DMS153 treated with DMSO at 0.1 percent for 48 hours (cell line): ENCODE measurements at regions not wholly inside any gene's neighbourhood (a gene's known extent, or its start where the extent isn't known, plus 50 kb on each side); places are given as distances from the start of the nearest gene placed in this dataset.

ENCODE experiments used
- DNase-seq: peaks from one replicate; lab custom pipeline; 2025; ENCODE audit not compliant: unreplicated experiment; lab: John Stamatoyannopoulos, UW

DNA sequence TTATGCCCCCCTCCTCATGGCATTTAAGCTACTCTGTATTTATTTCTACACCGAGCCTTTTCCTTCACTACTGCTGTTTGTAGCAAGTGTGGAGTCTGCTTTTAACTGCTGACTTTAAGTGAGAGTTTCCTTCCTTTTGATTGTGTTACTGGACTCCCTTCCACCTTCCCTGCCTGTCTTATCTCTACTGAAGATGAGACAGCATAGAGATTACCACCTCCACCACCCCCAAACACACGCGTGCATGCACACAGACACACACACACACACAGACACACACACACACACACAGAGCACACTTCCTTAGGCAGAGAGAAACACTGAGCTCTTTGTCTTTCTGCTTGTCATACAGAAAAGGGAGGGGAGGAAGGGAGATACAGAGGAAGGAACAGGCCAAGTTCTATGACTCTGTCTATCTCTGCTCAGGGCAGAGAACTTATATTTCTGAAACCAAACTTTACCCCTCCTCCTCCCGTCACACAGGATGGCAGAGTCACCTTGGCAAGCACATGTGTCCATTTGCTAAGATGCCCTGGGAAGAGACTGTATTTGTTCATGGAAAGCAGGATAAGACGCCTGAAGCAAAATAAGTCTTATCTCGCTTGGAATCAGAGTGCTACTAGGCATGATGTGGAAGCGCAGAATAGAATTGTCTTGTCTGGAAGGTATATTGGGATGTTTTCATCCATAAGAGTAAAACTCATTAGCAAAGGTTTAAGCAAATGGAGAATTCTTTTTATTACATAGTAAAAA lies 81.8 kb upstream of the CAV2 start:
- DNase-seq, result no peak

DNA sequence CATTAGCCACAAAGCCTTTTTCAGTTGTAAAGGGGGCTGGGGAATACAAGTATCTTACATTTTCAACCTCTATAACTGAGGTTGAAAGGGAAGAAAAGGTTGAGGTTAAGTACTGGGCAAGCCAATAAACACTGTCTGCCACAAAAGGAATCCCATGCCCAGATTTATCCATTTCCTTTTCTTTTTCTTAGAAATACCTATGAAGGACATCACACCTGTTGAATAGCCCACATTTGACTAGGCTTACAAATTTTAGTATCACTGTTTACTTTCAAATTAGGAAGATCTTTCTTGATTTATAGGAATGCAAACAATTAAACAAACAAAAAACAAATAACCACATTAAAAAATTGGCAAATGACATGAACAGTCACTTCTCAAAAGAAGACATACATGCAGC lies 81.0 kb upstream of the CAV2 start:
- DNase-seq, result no peak

DNA sequence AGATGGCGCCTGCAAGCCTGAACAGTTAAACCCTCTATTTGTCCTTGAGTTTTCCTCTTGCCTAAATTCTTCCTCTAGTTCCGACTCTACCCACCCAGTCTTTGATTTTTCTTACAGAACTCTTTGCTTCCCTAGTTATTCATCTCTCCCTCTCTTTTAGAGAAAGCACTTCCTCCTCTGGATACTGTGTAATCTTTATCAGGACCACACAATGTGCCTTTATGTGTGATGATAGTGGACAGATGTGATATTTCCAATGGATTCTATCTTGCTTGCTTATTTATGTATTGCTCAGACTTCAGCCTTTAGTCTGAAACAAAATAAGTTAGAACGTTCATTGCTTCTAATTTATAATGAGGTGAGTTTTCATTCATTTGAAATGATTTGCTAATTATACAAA lies 79.5 kb upstream of the CAV2 start:
- no peak for DNase-seq

DNA sequence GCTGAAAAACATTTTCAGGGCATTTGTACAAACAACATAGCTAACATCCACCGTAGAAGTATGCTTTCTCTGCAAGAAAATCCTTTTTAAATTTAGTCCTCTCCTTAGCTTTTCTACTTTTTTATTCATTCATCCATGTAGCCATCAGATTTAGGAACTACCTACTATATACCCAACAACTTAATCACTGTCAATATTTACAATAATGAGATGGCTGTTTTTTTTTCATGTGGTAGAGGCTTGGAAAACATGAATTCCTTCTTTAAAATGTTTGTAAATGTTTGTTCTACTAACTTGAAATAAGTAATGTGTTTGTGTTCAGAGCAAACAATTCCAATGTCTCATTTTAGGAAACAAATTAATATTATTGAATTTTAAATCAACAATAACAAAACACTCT lies 78.2 kb upstream of the CAV2 start:
- DNase-seq, result no peak

DNA sequence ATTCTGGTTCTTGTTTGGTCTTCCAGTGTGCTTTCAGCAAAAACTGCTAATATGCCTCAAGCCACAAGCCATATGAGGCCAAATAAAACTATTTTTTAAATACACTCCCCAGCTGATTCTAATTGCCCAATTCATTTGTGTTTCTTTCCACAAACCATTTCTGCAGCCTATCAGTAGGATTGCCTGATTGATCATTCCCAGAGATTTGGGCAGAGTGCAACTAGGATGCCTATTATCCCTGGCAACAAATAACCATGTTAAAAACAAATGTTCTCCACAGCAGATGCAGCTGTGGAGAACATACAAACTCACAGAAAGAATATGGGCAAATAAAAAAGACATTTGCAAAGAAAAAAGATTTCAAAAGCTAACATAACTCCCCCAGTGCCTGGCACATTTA lies 76.9 kb upstream of the CAV2 start:
- no peak for DNase-seq

DNA sequence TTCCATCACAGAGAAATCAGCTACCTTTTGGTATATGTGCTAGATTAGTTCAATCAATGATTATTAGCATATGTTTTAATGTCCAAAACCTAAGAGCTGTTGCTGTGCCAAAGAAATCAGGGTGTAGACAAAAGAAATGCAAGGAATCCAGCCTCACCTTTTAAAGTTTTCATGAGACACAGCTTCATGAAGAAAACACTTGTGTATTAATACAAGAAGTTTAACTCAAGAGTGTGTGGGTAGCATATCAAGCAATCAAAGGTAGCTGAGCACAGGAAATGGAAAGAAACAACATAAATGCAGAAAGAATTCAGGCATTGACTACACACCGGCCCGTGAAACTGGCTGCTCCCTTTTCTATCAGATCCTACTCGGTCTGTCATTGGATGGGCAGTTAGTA lies 76.0 kb upstream of the CAV2 start:
- no peak for DNase-seq

DNA sequence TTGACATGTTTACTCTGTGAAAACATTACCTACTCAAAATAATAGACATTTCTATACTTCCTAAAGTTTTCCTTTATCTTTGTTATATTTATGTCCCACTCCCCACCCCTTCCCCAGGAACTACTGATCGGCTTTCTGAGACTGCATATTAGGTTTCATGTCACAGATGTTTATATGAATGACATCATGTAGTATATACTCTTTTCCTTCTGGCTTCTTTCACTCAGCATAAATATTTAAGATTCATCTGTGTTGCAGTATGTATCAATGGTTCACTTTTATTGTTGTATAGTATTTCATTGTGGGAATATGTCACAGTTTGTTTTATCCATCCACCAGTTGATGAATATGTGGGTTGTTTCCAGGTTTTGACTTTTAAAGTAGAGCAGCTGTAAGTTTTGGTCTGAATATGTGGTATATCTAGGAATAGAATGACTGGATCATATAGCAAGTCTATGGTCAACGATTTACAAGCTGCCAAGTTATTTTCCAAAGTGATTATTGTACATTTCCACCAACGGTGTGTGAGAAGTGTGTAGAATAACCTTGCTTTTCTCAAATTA lies 73.8 kb upstream of the CAV2 start:
- DNase-seq, result no peak

DNA sequence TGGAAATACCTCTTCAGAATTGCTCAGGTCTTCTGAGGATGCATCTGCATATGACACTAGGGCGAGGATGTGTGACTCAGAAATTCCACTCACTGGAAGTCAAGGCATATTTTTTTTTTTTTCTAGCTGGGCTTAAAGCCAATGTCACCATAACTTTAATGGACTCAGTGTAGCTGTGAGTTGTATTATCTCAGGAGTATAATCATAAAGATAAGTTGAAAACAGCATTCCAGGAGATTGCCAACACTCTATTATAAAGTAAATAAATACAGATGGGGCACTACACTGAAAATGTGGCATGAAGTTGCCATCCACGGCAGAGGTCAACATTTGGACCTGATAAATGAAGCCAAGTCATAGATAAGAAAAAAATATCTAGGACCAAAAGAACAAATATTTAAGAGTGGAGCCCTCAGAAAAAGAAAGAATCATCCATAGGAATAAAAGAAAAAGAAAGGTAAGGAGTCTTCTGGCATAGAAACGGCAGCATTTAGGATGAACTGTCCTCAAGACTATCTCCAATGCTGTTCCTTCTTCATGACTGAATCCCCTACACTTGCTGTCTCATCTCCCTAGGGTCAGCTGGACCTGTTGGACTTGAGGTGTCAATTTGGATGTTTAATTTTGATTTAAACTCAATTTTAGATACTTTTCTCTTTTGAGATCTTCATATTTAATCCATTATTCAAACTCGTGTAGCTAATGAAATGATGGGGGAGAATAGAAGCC lies 72.9 kb upstream of the CAV2 start:
- DNase-seq, result no peak

DNA sequence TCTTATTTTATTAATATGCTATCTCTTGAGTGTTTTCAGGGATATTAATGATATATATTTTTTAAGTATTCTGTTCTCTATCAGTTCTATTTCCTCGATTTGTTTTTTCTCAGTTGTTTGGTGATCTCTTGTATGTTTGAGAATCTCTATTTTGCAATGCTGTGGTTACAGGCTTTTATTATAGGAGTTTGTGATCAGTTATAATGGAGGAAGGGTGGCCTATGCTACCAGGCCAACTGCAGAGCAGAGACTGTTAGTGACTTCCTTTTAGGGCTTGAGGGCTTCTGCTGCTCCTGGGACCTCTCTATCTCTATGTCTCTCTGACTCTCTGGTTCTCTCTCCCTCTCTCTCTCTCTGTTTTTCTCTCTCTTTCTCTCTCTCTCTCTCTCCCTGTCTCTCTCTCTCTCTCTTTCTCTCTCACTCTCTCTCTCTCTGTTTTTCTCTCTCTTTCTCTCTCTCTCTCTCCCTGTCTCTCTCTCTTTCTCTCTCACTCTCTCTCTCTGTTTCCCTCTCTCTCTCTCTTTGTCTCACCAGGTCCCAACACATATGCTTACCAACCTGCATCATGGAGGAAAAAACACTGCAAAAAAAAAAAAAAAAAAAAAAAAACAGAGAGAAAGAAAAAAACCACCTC lies 69.4 kb upstream of the CAV2 start:
- DNase-seq, result no peak

DNA sequence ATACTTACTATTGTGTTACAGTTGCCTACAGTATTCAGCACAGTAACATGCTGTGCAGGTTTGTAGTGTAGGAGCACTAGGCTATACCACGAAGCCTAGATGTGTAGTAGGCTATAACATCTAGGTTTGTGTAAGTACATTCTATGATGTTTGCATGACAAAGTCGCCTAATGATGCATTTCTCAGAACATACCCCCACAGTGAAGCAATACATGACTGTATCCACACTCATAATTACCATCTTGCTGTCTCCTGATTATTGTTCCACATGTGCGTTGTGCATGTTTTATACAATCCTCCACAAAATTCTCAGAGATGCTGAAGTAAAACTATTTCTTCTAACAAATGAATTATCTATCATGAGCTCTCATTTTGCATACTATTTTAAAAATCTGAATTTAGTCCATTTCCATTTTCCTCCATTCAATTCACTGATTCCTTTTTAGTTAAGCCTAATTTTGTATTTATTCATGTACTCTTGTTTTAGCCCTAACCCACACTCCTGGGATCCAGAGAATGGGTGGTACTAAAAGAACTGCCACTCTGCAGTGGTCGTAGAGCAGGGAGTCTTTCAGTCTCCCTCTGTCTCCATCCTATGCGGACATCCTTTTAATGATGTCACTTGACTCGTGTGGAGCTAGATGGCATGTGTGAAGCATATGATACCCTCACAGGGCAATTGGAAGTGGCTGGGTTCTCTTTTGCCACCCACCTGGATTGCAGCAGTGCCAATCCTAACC lies 67.6 kb upstream of the CAV2 start:
- no peak for DNase-seq

DNA sequence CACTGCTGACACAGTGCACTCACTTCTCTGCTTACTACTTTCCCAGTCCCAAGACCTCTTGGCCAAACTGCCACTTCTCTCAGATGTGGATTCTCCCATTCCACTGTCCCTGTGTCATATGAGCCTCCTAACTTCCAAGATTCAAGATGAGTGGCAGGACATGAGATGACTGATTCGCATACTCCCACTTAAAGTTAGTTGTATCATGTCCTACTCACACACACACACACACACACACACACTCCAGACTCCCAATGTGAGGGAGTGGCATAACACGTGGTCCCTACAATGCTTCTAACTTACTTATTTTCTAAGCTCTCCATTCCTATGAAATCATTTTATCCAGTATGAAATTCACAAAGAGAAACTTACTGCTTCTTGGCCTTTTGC lies 67.0 kb upstream of the CAV2 start:
- no peak for DNase-seq

DNA sequence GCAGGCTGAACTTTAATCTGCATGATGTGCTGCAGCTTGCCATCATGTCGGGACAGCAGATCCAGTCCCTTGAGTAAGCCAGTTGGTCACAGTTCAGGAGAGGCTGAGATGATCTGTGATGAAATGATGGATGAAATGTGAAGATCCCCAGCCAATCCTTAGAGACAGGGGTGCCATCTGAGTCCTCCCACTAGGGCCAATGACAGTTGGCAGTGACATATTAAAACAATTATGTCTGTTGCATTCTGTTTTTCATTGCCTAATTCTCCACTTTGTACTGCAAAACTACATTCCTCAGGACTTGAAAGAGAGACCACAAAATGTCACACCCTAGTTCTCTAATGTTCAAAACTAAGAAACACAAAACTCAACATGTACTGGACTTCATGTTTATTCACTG lies 66.3 kb upstream of the CAV2 start:
- DNase-seq, result no peak

DNA sequence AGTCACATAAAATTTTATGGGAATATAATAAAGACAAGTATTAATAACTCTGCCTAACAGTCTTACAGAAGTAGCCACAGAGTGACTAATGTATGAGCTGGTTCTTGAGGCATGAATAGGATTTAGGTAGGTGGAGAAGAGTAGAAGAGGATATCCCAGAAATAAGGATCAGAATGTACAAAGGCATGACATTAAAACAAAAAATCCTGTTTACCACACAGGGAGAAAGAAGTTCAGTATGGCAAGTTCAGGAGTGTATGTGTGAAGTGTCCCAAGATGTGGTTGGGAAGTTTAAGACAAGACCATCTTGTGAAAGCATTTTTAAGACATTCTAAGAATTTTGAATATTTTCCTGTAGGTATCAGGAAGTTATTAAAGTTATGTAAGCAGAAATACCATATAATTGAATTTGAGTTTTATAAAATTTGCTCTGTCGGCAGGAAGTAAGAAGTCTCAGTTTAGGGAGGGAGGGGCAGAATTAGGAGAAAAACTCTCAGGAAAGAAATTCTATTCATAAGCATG lies 64.7 kb upstream of the CAV2 start:
- DNase-seq, result no peak

DNA sequence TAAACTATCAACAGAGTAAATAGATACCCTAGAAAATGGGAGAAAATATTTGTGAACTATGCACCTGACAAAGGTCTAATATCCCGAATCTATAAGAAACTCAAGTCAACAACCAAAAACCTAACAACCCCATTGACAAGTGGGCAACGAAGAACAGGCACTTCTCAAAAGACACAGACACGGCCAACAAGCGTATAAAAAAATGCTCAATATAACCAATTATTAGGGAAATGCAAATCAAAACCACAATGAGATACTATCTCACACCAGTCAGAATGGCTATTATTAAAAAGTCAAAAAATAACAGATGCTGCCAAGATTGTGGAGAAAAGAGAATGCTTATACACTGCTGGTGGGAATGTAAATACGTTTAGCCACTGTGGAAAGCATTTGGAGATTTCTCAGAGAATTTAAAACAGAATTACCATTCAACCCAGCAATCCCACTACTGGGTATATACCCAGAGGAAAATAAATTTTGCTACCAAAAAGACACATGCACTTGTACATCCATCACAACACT lies 63.2 kb upstream of the CAV2 start:
- DNase-seq, result no peak

DNA sequence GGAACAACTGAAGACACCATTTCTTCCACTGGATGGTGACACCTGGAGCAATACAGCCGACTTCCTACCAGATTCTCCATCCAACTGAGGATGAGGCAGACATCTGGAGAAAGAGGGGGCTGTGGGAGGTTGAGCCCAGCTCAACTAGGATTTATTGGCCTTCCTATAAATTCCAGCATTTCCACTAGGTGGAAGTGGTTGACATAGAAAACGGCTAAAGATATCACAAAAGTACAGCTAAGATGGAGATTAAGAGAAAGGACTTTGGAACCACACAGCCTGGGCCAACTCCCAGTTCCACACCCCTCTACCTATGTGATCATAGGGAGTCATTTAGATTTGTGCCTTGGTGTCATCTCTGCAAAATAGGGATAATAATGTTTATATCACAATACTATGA lies 61.3 kb upstream of the CAV2 start:
- DNase-seq, result no peak

DNA sequence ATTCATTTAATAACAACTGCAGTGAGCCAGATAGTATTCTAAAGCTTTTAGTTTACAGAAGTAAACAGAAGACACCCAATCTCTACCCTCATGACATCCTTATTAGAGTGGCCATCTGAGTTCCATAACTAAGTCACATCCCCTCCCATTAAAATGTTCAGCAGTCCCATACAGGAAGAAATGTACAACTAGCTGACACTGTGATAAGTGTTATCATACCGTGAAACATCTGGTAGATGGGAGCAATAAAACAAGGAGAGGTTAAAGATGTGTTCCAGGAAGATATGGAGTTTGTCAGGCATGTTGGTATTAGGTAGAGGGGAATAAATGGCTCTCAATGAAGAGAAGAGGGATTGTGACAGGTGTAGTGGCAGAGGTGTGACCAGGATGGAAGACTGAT lies 60.5 kb upstream of the CAV2 start:
- no peak for DNase-seq

DNA sequence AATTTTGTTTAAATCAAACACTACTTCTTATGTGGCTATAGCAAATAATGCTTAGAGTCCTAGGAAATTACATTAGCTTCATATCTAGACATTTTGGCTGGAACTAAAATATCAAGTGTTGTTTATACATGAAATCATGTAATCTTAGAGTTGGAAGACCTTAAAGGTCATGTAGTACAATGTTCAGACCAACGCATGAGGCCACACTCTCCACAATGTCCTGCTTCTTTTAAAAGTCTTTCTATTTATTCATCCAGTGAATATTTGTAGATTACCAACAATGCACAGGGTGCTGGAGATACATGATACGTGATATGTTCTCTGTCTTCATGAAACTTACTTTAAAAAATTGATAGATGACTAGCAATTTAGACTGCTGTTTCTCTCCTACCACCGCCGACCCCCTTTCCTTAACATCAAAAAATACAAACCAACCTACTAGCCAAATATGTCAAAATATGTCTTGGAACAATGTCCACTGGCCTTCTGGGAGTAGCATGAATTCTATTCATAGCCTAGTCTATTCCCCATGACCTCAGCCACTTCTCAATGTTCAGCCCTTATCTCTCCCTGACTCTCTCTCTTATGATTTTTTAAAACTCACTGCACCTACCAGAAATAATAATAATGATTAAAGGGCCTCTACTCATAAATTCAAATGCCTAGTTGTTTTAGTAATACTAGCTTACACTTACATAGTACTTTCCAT lies 59.5 kb upstream of the CAV2 start:
- no peak for DNase-seq

DNA sequence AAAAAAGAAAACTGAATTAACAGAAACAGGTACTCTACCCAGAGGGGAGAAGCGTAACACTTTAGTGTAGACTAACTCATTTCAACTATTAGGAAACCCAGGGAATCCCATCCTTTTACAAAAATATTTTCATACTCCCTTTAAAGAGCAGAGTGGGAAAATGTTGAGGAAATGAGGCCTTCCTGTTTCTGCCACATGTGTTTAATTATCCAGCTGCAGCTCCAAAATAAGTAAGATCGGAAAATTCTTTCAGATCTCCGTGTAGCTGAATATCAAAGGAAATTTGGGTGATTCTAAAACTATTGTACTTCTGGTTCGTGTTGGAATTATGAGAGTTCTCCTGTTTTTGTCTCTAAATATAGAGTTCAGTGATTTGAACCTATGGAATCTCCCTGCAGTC lies 58.0 kb upstream of the CAV2 start:
- no peak for DNase-seq

DNA sequence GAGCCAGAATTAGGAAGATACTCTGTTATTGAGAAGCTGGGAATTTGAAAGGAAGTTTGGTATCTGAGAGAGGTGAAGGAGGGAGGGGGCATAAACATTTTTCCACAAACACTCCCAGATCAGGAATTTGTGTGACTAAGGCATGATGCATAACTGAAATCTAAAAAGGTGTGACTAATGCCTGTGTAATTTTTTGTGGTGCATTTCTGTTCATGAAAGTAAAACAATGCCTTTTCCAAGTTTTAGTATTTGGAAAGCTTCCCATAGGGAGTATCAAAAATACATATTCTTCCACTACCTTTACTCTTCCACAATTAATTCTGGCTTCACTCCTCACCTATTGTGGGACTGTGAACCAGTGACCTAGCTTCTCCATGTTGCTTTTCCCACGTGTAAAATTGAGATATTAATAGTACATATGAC lies 56.4 kb upstream of the CAV2 start:
- DNase-seq, result no peak

DNA sequence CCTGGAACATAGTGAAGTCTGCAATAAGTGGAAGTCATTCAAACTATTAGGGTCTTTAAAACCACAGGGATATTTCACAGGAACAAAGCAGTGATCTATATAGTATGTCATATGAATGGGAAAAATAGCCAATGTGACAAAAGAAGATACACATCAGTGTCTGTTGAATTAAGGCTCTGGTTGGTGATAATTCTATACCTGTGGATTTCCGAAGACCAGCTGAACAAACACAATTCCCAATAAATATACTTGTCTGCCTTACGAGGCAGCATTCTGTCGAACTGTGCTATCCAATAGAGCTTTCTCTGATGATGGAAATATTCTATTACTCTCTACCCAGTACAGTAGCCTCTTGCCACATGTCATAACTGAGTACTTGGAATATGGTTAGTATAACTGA lies 55.9 kb upstream of the CAV2 start:
- no peak for DNase-seq
